ENCODE measurements at regions not wholly inside any gene's neighbourhood (a gene's known extent, or its start where the extent isn't known, plus 50 kb on each side); places are given as distances from the start of the nearest gene placed in this dataset.

DNA sequence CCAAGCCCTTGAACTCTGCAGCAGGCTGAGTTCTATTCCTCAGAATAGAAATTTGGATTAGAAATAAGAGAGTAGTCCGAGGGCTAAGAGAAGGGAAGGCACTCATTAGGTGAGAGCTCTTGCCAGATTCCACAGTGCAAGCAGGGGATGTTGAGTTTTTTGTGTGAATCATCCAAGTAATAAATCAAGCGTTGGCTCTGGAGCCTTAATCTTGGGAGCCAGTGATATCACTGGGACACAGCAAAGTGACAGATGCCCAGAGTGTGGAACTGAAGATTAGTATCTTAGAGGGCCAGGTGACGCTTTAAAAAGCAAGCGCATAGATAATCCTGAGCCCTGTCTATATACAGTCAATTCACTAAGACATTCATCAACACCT lies 60.3 kb downstream of the FOXD1 start:
- TF ChIP-seq, protein P1, sequence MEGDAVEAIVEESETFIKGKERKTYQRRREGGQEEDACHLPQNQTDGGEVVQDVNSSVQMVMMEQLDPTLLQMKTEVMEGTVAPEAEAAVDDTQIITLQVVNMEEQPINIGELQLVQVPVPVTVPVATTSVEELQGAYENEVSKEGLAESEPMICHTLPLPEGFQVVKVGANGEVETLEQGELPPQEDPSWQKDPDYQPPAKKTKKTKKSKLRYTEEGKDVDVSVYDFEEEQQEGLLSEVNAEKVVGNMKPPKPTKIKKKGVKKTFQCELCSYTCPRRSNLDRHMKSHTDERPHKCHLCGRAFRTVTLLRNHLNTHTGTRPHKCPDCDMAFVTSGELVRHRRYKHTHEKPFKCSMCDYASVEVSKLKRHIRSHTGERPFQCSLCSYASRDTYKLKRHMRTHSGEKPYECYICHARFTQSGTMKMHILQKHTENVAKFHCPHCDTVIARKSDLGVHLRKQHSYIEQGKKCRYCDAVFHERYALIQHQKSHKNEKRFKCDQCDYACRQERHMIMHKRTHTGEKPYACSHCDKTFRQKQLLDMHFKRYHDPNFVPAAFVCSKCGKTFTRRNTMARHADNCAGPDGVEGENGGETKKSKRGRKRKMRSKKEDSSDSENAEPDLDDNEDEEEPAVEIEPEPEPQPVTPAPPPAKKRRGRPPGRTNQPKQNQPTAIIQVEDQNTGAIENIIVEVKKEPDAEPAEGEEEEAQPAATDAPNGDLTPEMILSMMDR (IDR thresholded peaks at IDR 0.05), result no peak
- no peak for TF ChIP-seq ZFX (IDR thresholded peaks at IDR 0.05; ENCODE audit: borderline replicate concordance)

DNA sequence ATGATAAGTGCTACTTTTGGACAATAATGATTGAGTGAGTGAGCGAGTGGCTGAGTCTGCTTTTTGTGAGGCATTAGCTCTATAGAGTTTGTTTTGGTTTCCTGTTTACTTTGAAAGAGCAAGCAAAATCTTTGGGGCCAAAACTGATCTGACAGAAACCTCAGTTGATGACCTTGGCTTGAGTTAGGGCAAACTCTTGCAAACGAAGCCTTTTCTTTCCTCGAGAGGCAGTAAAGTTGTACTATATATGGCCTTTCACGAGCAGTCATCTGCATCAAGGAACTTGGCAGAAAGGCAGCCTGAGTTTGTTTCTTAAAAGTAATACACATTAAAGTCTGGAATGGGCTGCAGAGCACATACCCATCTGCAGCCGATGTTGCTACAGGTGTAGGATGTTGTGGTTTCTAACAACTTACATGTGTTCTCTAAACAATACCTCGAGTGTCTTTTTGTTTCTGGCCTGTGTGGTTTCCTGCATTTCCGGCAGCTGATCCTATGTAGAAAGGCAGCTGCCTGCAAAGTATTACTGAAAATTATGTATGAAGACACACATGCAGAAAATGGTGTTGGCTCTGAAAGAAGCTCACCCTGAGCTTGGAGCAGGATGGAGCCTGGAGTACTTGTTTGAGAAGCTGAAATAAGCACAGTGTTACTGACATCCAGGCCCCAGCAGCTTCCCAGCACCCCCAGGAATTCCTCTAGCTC lies 60.8 kb downstream of the FOXD1 start:
- TF ChIP-seq, protein P1 (IDR thresholded peaks at IDR 0.05), result no peak
- TF ChIP-seq ZFX (IDR thresholded peaks at IDR 0.05; ENCODE audit: borderline replicate concordance), result no peak
- no peak overlapping the region for H3K27ac ChIP-seq

More for the DNA sequence above, 60.3 kb downstream of the FOXD1 start:
- no peak overlapping the region for H3K27ac ChIP-seq

DNA sequence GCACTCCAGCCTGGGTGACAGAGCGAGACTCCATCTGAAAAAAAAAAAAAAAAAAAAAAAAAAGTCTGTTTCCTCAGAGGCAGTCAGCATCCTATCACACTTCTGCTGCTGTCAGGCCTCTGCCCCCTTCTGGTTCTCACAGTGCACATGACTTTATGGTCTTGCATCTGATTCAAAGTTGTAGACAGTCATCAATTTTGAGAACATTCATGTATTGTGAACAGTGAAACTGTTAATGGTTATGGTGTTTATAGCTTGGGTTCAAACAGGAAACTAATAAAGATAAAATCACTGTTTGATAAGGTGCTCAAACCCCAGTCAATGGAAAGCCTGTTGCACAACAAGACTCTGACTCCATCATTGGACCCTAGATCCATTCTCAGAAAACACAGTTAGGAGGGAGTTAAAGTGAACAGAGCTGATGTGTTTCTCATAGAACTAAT lies 61.4 kb downstream of the FOXD1 start:
- no peak overlapping the region for H3K27ac ChIP-seq
- no peak for TF ChIP-seq ZFX (IDR thresholded peaks at IDR 0.05; ENCODE audit: borderline replicate concordance)
- TF ChIP-seq, protein P1 (IDR thresholded peaks at IDR 0.05), result no peak

DNA sequence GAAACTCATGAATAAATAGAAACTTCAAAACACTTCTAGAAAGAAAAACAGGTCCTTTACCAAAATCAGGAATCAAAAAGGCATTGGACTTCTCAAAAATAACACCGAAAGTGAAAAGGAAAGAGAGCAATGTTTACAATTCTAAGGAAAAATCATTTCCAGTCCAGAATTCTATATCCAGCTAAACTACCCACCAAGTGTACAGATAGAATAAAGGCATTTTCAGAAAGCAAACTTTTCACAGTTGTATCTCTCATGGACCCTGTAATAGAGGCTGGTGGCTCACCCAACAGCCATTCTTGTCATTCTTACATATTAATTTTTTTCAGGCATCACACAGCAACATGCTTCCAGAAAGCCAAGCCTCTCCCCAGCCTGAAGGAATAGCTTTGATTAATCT lies 63.7 kb downstream of the FOXD1 start:
- H3K27ac ChIP-seq, result no peak overlapping the region
- TF ChIP-seq, protein P1 (IDR thresholded peaks at IDR 0.05), result no peak
- no peak for TF ChIP-seq ZFX (IDR thresholded peaks at IDR 0.05; ENCODE audit: borderline replicate concordance)

DNA sequence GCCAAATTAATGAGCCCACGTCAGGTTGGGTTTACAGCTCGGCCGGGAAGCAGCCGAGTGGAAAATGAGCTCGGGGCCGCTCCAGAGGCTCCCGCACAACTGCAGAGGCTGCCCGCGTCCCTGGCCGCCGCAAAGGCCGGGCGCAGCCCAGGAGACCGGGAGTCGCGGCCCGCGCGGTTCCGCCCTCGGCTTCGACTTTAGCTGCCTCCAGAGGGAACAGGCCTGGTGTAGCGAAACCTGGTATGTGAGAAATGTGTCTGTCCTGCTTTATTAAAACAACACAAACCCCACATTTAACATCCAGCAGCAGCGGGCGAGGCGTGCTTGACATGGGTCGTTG lies 66.2 kb downstream of the FOXD1 start:
- TF ChIP-seq ZFX (IDR thresholded peaks at IDR 0.05; ENCODE audit: borderline replicate concordance), result no peak
- TF ChIP-seq, protein P1 (IDR thresholded peaks at IDR 0.05), result no peak
- no peak overlapping the region for H3K27ac ChIP-seq

DNA sequence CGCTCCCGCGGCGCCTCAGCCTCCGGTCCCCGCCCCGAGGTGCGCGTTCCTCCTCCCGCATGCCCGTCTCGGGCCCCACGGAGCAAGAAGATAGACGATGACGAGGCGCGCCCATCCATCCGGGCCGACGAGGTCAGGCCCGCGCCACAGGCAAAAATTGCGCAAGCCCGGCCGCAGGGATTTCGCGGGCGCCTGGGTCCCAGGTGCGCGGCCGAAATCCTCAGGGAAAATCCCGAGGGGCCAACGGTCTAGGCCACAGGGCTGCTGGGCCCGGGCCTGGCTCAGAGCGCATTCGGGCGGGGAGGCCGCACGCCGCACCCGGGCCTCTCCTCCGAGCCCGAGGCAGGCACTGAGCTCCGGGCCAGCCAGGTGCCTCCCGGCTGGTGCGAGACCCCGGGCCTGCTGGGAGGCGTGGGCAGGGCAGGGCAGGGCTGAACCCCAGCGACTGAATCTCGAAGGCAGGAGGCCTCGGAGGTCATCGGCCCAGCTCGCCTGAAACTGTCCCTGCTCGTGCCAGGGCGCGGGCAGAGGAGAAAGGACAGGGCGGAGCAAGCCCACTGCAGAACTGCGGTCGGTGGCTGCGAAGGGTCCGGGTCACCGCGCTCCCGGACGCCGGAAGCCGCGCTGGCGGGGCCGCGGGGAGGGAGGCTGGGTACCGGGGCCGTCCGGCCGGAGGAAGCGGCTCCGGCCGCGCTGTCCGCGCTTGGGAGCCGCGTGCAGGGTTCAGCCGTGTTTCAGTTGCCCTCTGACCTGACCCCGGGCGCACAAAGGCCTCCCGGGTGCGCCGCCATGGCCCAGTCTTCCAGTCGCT lies 66.8 kb downstream of the FOXD1 start:
- TF ChIP-seq, protein P1 (IDR thresholded peaks at IDR 0.05), result no peak
- no peak for TF ChIP-seq ZFX (IDR thresholded peaks at IDR 0.05; ENCODE audit: borderline replicate concordance)

More for the DNA sequence above, 66.8 kb downstream of the FOXD1 start:
- H3K27ac ChIP-seq, result no peak overlapping the region

Data from 22Rv1 (cell line).